Frontal cortex (tissue), 4 donors: ENCODE measurements at regions not wholly inside any gene's neighbourhood (a gene's known extent, or its start where the extent isn't known, plus 50 kb on each side); places are given as distances from the start of the nearest gene placed in this dataset. TPM values are rescaled to one million over a fixed set of nuclear protein-coding genes. Genes with fewer than 3 reads are reported as not detected.
"Not testable (repeated sequence)": the region's sequence is repeated elsewhere in the genome, so short reads cannot be mapped to it uniquely, and the experiment has no call there.

Experiments
- DNase-seq, 2 donors: peaks; one replicate each; pipeline ENCODE4 v3.0.0; 2012; ENCODE audit warnings: low spot score in 2 of 2
- FAIRE-seq: peaks from 2 replicates; lab custom pipeline; 2012; peaks lifted over from hg19 to GRCh38; lab: Jason Lieb, UNC
- small RNA-seq: library from RNA; depleted of rRNA; stranded (forward); fragments of <200 nt; gene quantifications from one replicate; pipeline ENCODE3, GENCODE V24; 2014
- donor health status: control.
- donor health status: control.
- donor health status: control.

GRCh38 chrX:2577844-2578466 lies 77.2 kb upstream of the DHRSX start:
- no peak for DNase-seq
- FAIRE-seq = no peak

GRCh38 chrX:2576793-2577192 lies 76.0 kb upstream of the DHRSX start:
- FAIRE-seq (no peak), DNase-seq (no peak)

GRCh38 chrX:2574271-2574670 lies 73.5 kb upstream of the DHRSX start:
- FAIRE-seq (no peak), DNase-seq (no peak)

GRCh38 chrX:2572740-2573139 lies 72.0 kb upstream of the DHRSX start:
- DNase-seq = no peak
- no peak for FAIRE-seq

- no peak for DNase-seq
- FAIRE-seq = no peak
Measured at GRCh38 chrX:2568125-2568524, 67.3 kb upstream of the DHRSX start.

GRCh38 chrX:2566055-2566454 lies 65.3 kb upstream of the DHRSX start:
- FAIRE-seq (no peak), DNase-seq (no peak)

- DNase-seq = no peak
Measured at GRCh38 chrX:2561456-2561855, 60.7 kb upstream of the DHRSX start.

GRCh38 chrX:2559124-2559523 lies 58.3 kb upstream of the DHRSX start:
- FAIRE-seq = no peak

More at GRCh38 chrX:2561456-2561855, 60.7 kb upstream of the DHRSX start:
- FAIRE-seq = no peak

GRCh38 chrX:2554891-2555290 lies 54.1 kb upstream of the DHRSX start:
- no peak for DNase-seq
- FAIRE-seq = no peak

More at GRCh38 chrX:2559124-2559523, 58.3 kb upstream of the DHRSX start:
- DNase-seq = no peak

GRCh38 chrX:2554066-2554465 lies 53.3 kb upstream of the DHRSX start:
- FAIRE-seq, DNase-seq: not testable (repeated sequence)

GRCh38 chrX:2552621-2553201 lies 51.9 kb upstream of the DHRSX start:
- FAIRE-seq (no peak), DNase-seq (no peak)

GRCh38 chrX:2550328-2551020 lies 49.7 kb upstream of the DHRSX start:
- FAIRE-seq = no peak
- no peak for DNase-seq

Small RNAs in the stretch of these regions (small RNA-seq; reads per million reads assigned to genes)
- gene MIR6089 = not detected
